H1 (cell line): ENCODE measurements at regions not wholly inside any gene's neighbourhood (a gene's known extent, or its start where the extent isn't known, plus 50 kb on each side); places are given as distances from the start of the nearest gene placed in this dataset.

Experiments
- CEBPB ChIP-seq: IDR thresholded peaks from 2 replicates; pipeline ENCODE4 v1.6.1; 2012; ENCODE audit warnings: low read depth, low read length
- JUN ChIP-seq: IDR thresholded peaks from 2 replicates; pipeline ENCODE4 v1.6.1; 2011; ENCODE audit warnings: low read depth, mild to moderate bottlenecking, improper control_type of control experiment, low read length
- POLR2A ChIP-seq, 2 experiments: IDR thresholded peaks; 1 replicate in 1 of 2; 2 replicates in 1 of 2; pipeline ENCODE4 v1.6.1; 2011; ENCODE audit warnings: low read depth in 2 of 2, low read length in 2 of 2, mild to moderate bottlenecking in 2 of 2; ENCODE audit errors: control extremely low read depth in 1 of 2
- POLR2AphosphoS5 ChIP-seq: IDR thresholded peaks from 2 replicates; pipeline ENCODE4 v1.6.1; 2011; ENCODE audit warnings: low read depth, low read length
- RXRA ChIP-seq: IDR thresholded peaks from 2 replicates; pipeline ENCODE4 v1.6.1; 2011; ENCODE audit warnings: low read depth, mild to moderate bottlenecking, low read length, moderate library complexity; ENCODE audit not compliant: insufficient read depth
- SP1 ChIP-seq: IDR thresholded peaks from 2 replicates; pipeline ENCODE4 v1.6.1; 2011; ENCODE audit warnings: low read depth, low read length
- TBP ChIP-seq: IDR thresholded peaks from 2 replicates; pipeline ENCODE4 v1.6.1; 2011; ENCODE audit warnings: low read depth, low read length, improper control_type of control experiment
- TEAD4 ChIP-seq: IDR thresholded peaks from 2 replicates; pipeline ENCODE4 v1.6.1; 2012; ENCODE audit warnings: low read depth, low read length, inconsistent platforms, mixed read lengths
- TF ChIP-seq, protein P1 (sequence below), 3 experiments: IDR thresholded peaks; 1 replicate in 2 of 3; 2 replicates in 1 of 3; pipeline versions ENCODE4 v1.5.1 to v1.6.1; 2011; ENCODE audit warnings: low read length in 3 of 3, mild to moderate bottlenecking in 3 of 3, inconsistent platforms in 2 of 3, low read depth in 1 of 3, moderate library complexity in 1 of 3; ENCODE audit not compliant: insufficient read depth in 1 of 3; ENCODE audit errors: control extremely low read depth in 1 of 3

DNA sequence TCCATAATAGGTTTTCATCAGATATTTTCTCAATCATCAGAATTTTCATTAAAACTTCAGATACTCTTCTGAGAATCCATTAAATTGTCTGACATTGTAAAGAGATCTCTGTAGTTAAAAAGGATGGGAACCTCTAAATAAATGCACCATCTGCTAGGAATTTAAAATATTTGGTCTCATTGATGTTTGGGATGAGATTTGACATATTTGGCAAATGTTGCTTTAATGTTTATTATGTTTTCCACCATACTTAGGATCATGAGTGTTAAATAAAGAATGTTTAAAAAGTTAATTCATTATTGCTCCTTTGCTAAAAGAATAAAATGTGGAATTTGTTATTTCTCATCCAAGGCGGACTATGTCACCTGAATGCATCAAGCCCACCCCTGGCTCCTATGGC, 85.5 kb upstream of the VANGL1 start:
- TF ChIP-seq POLR2AphosphoS5 (no peak), POLR2A (IDR thresholded peaks at IDR 0.05; ENCODE audit: control extremely low read depth in 1 of 2, low read depth in 2 of 2, low read length in 2 of 2) (no peak), RXRA (no peak), TEAD4 (no peak), CEBPB (no peak), SP1 (no peak), JUN (no peak), TBP (no peak)
- TF ChIP-seq, protein P1, sequence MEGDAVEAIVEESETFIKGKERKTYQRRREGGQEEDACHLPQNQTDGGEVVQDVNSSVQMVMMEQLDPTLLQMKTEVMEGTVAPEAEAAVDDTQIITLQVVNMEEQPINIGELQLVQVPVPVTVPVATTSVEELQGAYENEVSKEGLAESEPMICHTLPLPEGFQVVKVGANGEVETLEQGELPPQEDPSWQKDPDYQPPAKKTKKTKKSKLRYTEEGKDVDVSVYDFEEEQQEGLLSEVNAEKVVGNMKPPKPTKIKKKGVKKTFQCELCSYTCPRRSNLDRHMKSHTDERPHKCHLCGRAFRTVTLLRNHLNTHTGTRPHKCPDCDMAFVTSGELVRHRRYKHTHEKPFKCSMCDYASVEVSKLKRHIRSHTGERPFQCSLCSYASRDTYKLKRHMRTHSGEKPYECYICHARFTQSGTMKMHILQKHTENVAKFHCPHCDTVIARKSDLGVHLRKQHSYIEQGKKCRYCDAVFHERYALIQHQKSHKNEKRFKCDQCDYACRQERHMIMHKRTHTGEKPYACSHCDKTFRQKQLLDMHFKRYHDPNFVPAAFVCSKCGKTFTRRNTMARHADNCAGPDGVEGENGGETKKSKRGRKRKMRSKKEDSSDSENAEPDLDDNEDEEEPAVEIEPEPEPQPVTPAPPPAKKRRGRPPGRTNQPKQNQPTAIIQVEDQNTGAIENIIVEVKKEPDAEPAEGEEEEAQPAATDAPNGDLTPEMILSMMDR (IDR thresholded peaks at IDR 0.05; ENCODE audit: control extremely low read depth in 1 of 3, insufficient read depth in 1 of 3, low read depth in 1 of 3, low read length in 3 of 3): no peak
